ENCODE measurements at regions not wholly inside any gene's neighbourhood (a gene's known extent, or its start where the extent isn't known, plus 50 kb on each side); places are given as distances from the start of the nearest gene placed in this dataset.
A peak's percentile ranks its signal among the peaks of the same experiment; 100 is the strongest.

DNA sequence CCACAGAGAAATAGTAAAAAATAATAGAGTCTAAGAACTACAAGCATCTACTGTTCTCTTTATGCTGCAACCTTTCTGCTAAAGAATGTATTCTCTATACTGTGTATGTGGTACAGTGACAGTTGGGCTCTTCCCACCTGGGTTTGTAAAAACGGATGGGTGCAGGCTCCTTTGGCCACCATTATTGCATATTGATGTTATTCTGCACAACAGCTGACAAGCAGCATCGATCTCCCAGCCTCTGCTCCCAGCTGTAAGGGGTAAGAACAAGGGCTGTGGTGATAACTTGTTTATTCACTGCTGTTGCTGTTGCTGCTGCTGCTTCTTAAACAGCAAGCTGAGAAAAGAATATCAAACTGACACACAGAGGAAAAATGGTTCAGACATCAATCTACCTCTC, 56.1 kb downstream of the KCNRG start:
- no peak for DNase-seq (ENCODE audit: low read depth in 3 of 3, low spot score in 1 of 3)

- no peak for DNase-seq (ENCODE audit: low read depth in 3 of 3, low spot score in 1 of 3)
Observed at GRCh38 chr13:50072676-50073075, 57.4 kb downstream of the KCNRG start.

- no peak for DNase-seq (ENCODE audit: low read depth in 3 of 3, low spot score in 1 of 3)
Observed at GRCh38 chr13:50073340-50073739, 58.1 kb downstream of the KCNRG start.

- no peak for DNase-seq (ENCODE audit: low read depth in 3 of 3, low spot score in 1 of 3)
Observed at GRCh38 chr13:50074843-50075242, 59.6 kb downstream of the KCNRG start.

- DNase-seq (ENCODE audit: low read depth in 3 of 3, low spot score in 1 of 3), result no peak
Observed at GRCh38 chr13:50075619-50076097, 60.4 kb downstream of the KCNRG start.

DNA sequence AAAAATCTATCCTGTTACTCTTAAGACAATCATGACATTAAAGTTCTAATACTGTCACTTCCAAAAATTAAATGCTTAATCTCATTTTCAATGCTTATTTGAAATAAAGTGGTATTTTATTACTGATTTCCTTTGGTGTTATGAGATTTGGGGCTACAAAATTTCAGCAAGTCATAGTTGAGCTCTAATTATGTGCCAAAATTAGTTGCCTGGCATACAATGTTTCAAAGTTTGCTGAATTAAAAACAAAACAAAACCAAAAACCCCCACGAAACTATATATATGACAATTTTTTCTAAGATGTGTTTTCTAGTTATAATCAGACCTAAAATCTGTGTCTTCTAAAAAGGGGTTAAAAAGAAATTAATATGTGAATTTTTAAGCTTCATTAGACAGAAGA, 62.2 kb downstream of the KCNRG start:
- DNase-seq (ENCODE audit: low read depth in 3 of 3, low spot score in 1 of 3), result no peak

DNA sequence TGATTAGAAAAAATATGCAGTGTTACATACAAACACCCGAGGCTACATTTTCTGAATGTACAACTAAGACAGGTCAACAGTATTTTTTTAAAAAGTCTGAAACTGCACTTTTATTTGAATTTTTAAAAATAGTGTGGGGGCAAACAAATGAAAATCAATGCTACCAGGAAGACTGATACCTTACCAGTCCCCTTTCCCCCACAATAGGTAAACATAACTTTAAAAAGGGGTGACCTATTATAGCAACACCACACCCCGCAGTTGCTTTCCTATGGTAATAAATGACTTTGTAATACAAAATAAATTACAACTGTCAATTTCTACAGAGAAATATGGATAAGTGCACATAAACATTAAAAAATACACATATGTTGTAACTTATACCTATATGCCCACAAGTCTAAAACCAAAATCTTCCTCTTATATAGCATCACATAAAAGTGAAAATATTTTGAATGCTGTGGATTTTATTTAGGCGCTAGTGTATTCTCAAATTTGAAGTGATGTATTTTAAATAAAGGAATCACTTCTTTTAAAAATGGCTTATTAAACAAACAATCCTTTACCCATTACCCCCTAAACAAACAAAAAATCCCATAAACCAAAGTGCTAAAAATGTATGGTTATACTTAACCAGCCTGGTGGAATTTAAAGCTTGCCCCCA, 63.1 kb downstream of the KCNRG start:
- no peak for DNase-seq (ENCODE audit: low read depth in 3 of 3, low spot score in 1 of 3)

GRCh38 chr13:50078895-50079654, 63.8 kb downstream of the KCNRG start:
- no peak for DNase-seq (ENCODE audit: low read depth in 3 of 3, low spot score in 1 of 3)

- no peak for DNase-seq (ENCODE audit: low read depth in 3 of 3, low spot score in 1 of 3)
Observed at GRCh38 chr13:50079655-50080202, 64.5 kb downstream of the KCNRG start.

GRCh38 chr13:50080203-50080910, 65.1 kb downstream of the KCNRG start:
- DNase-seq (ENCODE audit: low read depth in 3 of 3, low spot score in 1 of 3), result no peak

- peak in 1 of 3 donors; percentile 30 for DNase-seq (ENCODE audit: low read depth in 3 of 3, low spot score in 1 of 3)
Observed at GRCh38 chr13:50080911-50081678, 65.9 kb downstream of the KCNRG start.

GRCh38 chr13:50081679-50082425, 66.6 kb downstream of the KCNRG start:
- DNase-seq (ENCODE audit: low read depth in 3 of 3, low spot score in 1 of 3), result peak; percentile 96 to 99 (median 96)

DNA sequence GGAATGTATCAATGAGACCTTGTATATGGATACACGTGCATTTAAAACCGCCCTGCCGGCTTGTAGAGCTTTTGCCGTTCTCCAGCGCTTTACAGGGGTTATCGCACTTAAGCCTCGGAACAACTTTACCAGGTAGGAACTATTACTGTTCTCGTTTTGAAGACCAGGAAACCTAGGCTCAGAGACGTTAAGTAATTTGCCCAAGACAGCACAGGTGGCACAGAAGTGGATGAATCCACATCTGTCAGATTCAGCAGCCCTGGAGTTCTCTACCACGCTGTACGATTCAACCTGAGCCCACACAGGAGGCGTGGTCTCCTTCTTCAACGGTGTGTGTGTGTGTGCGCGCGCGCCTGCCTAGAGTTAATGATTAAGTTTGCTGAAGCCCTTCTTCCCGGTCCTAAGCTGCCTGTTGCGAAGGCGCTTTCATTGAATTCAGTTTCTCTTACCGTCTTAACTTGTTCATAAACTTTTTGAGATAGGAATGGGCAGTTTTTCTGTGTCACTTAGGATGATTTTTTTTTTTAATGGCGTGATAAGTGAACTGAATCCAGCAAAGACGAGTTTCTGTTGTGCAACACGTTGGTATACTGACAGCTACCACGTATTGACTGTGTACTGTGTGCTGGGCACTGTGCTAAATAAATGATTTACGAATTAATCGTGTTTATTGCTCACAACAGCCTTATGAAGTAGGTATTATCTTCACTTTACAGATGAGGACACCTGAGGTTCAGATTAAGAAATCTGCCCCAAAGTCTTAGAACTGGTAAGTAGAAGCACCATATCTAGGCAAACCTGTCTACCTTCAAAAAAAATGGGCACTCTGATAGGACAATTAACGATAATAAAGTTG, 67.4 kb downstream of the KCNRG start:
- DNase-seq (ENCODE audit: low read depth in 3 of 3, low spot score in 1 of 3), result peak; percentile 36 to 54 (median 38)

- DNase-seq (ENCODE audit: low read depth in 3 of 3, low spot score in 1 of 3), result no peak
Observed at GRCh38 chr13:50085063-50085462, 69.8 kb downstream of the KCNRG start.

GRCh38 chr13:50089633-50090032, 74.4 kb downstream of the KCNRG start:
- DNase-seq (ENCODE audit: low read depth in 3 of 3, low spot score in 1 of 3), result no peak

GRCh38 chr13:50090211-50090610, 75.0 kb downstream of the KCNRG start:
- DNase-seq (ENCODE audit: low read depth in 3 of 3, low spot score in 1 of 3), result no peak

DNA sequence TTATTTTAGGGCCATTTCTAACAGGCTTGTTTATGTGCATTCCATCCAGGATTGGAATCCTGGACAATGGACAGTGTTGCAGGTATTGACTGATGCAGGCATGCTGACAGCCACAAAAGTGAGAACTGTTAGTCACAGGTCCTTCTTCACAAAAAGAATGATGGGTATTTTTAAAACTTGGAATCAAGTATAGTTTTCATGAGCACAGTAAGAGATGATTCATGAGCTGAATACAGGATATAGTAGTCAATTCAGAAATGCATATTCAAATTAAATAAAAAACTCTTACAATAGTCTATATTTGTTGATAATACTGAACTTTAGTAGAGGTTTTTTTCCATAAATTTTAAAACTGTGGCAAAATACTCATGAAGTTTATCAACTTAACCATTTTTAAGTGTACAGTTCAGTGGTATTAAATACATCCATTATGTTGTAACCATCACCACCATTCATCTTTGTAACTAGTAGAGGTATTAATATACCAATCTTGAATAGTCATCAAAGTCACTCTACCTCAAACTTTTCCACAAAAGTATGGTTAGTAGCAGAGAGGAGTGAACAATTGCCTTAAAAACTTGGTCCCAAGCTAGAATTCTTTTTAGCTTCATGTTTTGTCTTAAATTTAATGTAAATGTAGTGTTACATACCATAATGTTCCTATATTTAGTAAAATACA, 79.5 kb downstream of the KCNRG start:
- no peak for DNase-seq (ENCODE audit: low read depth in 3 of 3, low spot score in 1 of 3)

GRCh38 chr13:50098693-50099092, 83.4 kb downstream of the KCNRG start:
- DNase-seq (ENCODE audit: low read depth in 3 of 3, low spot score in 1 of 3), result no peak

DNA sequence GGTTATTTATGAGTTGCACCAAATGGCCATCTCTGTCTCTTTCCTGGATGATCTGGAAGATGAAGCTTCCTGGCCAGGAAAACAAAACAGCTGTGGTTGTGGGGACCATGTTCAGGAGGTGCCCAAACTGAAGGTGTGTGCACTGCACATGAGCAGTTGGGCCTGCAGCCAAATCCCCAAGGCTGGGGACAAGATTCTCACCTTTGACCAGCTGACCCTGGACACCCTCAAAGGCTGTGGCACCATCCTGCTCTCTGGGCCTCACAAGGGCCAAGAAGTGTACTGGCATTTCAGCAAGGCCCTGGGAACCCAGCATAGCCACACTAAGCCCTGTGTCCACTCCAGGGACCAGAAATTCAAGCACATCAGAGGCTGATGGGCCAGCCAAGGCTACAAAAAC, 84.2 kb downstream of the KCNRG start:
- DNase-seq (ENCODE audit: low read depth in 3 of 3, low spot score in 1 of 3), result no peak

Measured in stimulated activated CD4-positive, alpha-beta T cell treated with anti-CD3 and anti-CD28 coated beads, TNF-alpha, amount 100 ng/mL, for 1 hour (primary cell).